Endodermal cell (in vitro differentiated cells): ENCODE measurements at regions not wholly inside any gene's neighbourhood (a gene's known extent, or its start where the extent isn't known, plus 50 kb on each side); places are given as distances from the start of the nearest gene placed in this dataset.

Experiments
- DNase-seq: peaks from one replicate; pipeline ENCODE4 v3.0.0-alpha.2; 2017
- H3K27ac ChIP-seq: 2 replicates; pipeline ENCODE4 v1.5.1; 2013; ENCODE audit warnings: mild to moderate bottlenecking, low read depth, low read length, moderate library complexity
- H3K27me3 ChIP-seq: 2 replicates; pipeline ENCODE4 v1.6.1; 2013; ENCODE audit warnings: mild to moderate bottlenecking, low read length, moderate library complexity; ENCODE audit not compliant: insufficient read depth, control insufficient read depth, poor library complexity, severe bottlenecking
- H3K36me3 ChIP-seq: 2 replicates; pipeline ENCODE4 v1.7.0; 2013; ENCODE audit warnings: mild to moderate bottlenecking, low read length, moderate library complexity; ENCODE audit not compliant: control insufficient read depth, insufficient read depth
- H3K4me1 ChIP-seq: one replicate; pipeline ENCODE4 v1.7.0; 2013; ENCODE audit warnings: low read length; ENCODE audit not compliant: control insufficient read depth, insufficient read depth
- H3K4me3 ChIP-seq: 2 replicates; pipeline ENCODE4 v1.5.1; 2013; ENCODE audit warnings: mild to moderate bottlenecking, low read length, moderate library complexity
- H3K9ac ChIP-seq: 2 replicates; pipeline ENCODE4 v1.6.1; 2013; ENCODE audit warnings: mild to moderate bottlenecking, low read length, moderate library complexity; ENCODE audit not compliant: poor library complexity, severe bottlenecking; ENCODE audit errors: extremely low read depth
- H3K9me3 ChIP-seq: 2 replicates; pipeline ENCODE4 v1.6.1; 2013; ENCODE audit warnings: mild to moderate bottlenecking, low read length, moderate library complexity; ENCODE audit not compliant: control insufficient read depth
- H3K27ac Mint-ChIP-seq: 2 replicates; pipeline ENCODE4 v1.8.0; 2020; ENCODE audit warnings: mixed read lengths
- H3K27me3 Mint-ChIP-seq: 2 replicates; pipeline ENCODE4 v1.8.0; 2021; ENCODE audit warnings: mild to moderate bottlenecking, mixed read lengths; ENCODE audit not compliant: insufficient read depth
- H3K36me3 Mint-ChIP-seq: 2 replicates; pipeline ENCODE4 v1.8.0; 2020; ENCODE audit warnings: low read depth, mixed read lengths
- H3K4me1 Mint-ChIP-seq: 2 replicates; pipeline ENCODE4 v1.8.0; 2020; ENCODE audit warnings: mixed read lengths
- H3K4me3 Mint-ChIP-seq: 2 replicates; pipeline ENCODE4 v1.8.0; 2020; ENCODE audit warnings: mild to moderate bottlenecking, moderate library complexity, mixed read lengths
- H3K9me3 Mint-ChIP-seq: 2 replicates; pipeline ENCODE4 v1.8.0; 2020; ENCODE audit warnings: mild to moderate bottlenecking, mixed read lengths
- WGBS, 2 experiments: methylation state at CpG; one replicate each; pipeline versions ENCODE4 v1.1.5 to v1.1.7; 2013; ENCODE audit warnings: missing lambda C conversion rate in 2 of 2, mixed read lengths in 1 of 2; ENCODE audit not compliant: insufficient coverage in 1 of 2, insufficient read length in 1 of 2; 5-methylcytosine and 5-hydroxymethylcytosine counted together
- TF ChIP-seq, protein P1 (sequence below): fragments of 200-600 bp; sonication (generic); conservative IDR thresholded peaks from 2 replicates; pipeline ENCODE4 v1.5.0; 2021; ENCODE audit warnings: antibody characterized with exemption, mild to moderate bottlenecking

GRCh38 chr13:69204620-69205019 lies 903.0 kb upstream of the ATXN8OS start:
- Mint-ChIP-seq H3K36me3 (peaks cover 5% of the 10 kb centered on the region), H3K9me3 (peaks cover 12% of the 10 kb centered on the region), H3K4me1 (peaks cover 27% of the 10 kb centered on the region), H3K27me3 (no peaks in the 10 kb centered on the region), H3K27ac (no peak overlapping the region), H3K4me3 (no peak overlapping the region)
- Histone ChIP-seq H3K27ac (no peak overlapping the region), H3K9ac (no peak overlapping the region), H3K4me3 (no peak overlapping the region), H3K4me1 (peaks cover 13% of the 10 kb centered on the region), H3K9me3 (no peaks in the 10 kb centered on the region), H3K36me3 (no peaks in the 10 kb centered on the region), H3K27me3 (no peaks in the 10 kb centered on the region)
- 81 to 89% methylated on average over 2 of the region's 2 CpGs for WGBS, 2 experiments
- TF ChIP-seq, protein P1, sequence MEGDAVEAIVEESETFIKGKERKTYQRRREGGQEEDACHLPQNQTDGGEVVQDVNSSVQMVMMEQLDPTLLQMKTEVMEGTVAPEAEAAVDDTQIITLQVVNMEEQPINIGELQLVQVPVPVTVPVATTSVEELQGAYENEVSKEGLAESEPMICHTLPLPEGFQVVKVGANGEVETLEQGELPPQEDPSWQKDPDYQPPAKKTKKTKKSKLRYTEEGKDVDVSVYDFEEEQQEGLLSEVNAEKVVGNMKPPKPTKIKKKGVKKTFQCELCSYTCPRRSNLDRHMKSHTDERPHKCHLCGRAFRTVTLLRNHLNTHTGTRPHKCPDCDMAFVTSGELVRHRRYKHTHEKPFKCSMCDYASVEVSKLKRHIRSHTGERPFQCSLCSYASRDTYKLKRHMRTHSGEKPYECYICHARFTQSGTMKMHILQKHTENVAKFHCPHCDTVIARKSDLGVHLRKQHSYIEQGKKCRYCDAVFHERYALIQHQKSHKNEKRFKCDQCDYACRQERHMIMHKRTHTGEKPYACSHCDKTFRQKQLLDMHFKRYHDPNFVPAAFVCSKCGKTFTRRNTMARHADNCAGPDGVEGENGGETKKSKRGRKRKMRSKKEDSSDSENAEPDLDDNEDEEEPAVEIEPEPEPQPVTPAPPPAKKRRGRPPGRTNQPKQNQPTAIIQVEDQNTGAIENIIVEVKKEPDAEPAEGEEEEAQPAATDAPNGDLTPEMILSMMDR: no peak
- DNase-seq: no peak

DNA sequence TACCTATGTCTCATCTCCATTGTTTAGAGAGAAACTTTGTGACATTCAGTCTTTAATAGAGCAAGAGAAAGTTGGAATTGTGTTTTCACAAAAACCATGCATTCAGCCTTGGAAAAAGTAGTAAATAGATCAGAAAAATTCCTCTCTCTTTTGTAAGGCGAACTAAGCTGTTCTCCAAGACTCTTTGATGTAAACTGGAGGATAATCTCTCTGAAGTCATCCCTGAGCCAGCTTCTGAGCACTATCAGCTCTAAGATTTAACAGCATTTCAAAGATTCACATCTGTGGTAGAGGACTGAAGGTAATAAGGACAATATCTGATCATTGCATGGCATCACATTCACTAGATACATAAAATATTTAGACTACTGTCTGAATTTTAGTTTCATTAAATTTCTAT lies 904.6 kb upstream of the ATXN8OS start:
- peaks cover 33% of the 10 kb centered on the region for H3K4me1 Mint-ChIP-seq
- H3K27me3 Mint-ChIP-seq: no peaks in the 10 kb centered on the region
- H3K4me3 ChIP-seq: peak overlapping the region; percentile 4
- H3K4me1 ChIP-seq: peaks cover 13% of the 10 kb centered on the region
- DNase-seq: no peak
- 87% methylated on average over 1 of the region's 1 CpG; no CpG with 5 or more reads in 1 of the 2 experiments for WGBS, 2 experiments
- no peak overlapping the region for H3K9ac ChIP-seq
- no peak overlapping the region for H3K27ac ChIP-seq
- H3K9me3 ChIP-seq: no peaks in the 10 kb centered on the region
- H3K27me3 ChIP-seq: no peaks in the 10 kb centered on the region
- no peak overlapping the region for H3K4me3 Mint-ChIP-seq
- peaks cover 5% of the 10 kb centered on the region for H3K36me3 Mint-ChIP-seq
- H3K36me3 ChIP-seq: no peaks in the 10 kb centered on the region
- peak overlapping the region; percentile 56 for H3K27ac Mint-ChIP-seq
- H3K9me3 Mint-ChIP-seq: peaks cover 12% of the 10 kb centered on the region
- TF ChIP-seq, protein P1: no peak

DNA sequence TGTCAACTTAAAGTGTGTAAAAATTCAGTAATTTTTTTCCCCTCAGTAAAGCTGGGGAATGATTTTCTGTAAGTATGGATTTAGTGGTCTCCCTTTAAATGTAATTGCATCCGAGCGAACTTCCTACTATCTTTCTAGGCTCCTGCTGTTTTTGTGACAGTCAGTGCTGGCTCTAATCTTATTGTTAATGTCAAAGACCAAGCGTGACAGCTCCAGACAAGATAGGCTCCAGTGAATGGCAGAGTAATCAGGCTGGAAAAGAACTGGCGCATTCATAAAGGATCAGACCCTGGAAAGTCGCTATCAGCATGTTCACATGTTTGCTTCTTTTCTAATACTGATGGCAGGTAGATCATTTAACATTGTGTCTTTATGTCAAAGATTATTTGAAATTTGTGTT lies 908.0 kb upstream of the ATXN8OS start:
- DNase-seq: peak; percentile 58
- H3K4me3 ChIP-seq: peak overlapping the region; percentile 35
- Mint-ChIP-seq H3K4me1 (peaks cover 52% of the 10 kb centered on the region), H3K4me3 (no peak overlapping the region), H3K27me3 (no peaks in the 10 kb centered on the region), H3K36me3 (no peaks in the 10 kb centered on the region), H3K27ac (no peak overlapping the region), H3K9me3 (no peaks in the 10 kb centered on the region)
- H3K27ac ChIP-seq: no peak overlapping the region
- H3K9ac ChIP-seq: no peak overlapping the region
- WGBS, 2 experiments: 9 to 24% methylated on average over 4 to 5 of the region's 5 CpGs
- H3K36me3 ChIP-seq: no peaks in the 10 kb centered on the region
- no peaks in the 10 kb centered on the region for H3K27me3 ChIP-seq
- TF ChIP-seq, protein P1: no peak
- no peaks in the 10 kb centered on the region for H3K9me3 ChIP-seq
- peaks cover 13% of the 10 kb centered on the region for H3K4me1 ChIP-seq
